ENCODE measurements at regions not wholly inside any gene's neighbourhood (a gene's known extent, or its start where the extent isn't known, plus 50 kb on each side); places are given as distances from the start of the nearest gene placed in this dataset.

- TF ChIP-seq CTCF (IDR thresholded peaks at IDR 0.05) (peak in 3 of 12 donors; percentile 8 to 32 (median 29)), POLR2A (IDR thresholded peaks at IDR 0.05) (no peak)
These were observed 57.3 kb upstream of the UBE2Q2 start for GRCh38 chr15:75785771-75786574.
